IPS-15b (cell line): ENCODE measurements at regions not wholly inside any gene's neighbourhood (a gene's known extent, or its start where the extent isn't known, plus 50 kb on each side); places are given as distances from the start of the nearest gene placed in this dataset.
"Not testable (repeated sequence)": the region's sequence is repeated elsewhere in the genome, so short reads cannot be mapped to it uniquely, and the experiment has no call there.

Source experiments
- H3K27me3 ChIP-seq: one replicate; pipeline ENCODE4 v1.6.1; 2013; ENCODE audit warnings: low read length; ENCODE audit not compliant: control insufficient read depth, insufficient read depth
- H3K36me3 ChIP-seq: one replicate; pipeline ENCODE4 v1.6.1; 2013; ENCODE audit warnings: low read length; ENCODE audit not compliant: control insufficient read depth, insufficient read depth
- H3K4me1 ChIP-seq: one replicate; pipeline ENCODE4 v1.6.1; 2013; ENCODE audit warnings: mild to moderate bottlenecking, low read length; ENCODE audit not compliant: control insufficient read depth, insufficient read depth
- H3K4me3 ChIP-seq: one replicate; pipeline ENCODE4 v1.5.1; 2013; ENCODE audit warnings: low read depth, low read length
- H3K9ac ChIP-seq: one replicate; pipeline ENCODE4 v1.6.1; 2013; ENCODE audit warnings: low read depth, mild to moderate bottlenecking, low read length
- H3K9me3 ChIP-seq: one replicate; pipeline ENCODE4 v1.6.1; 2013; ENCODE audit warnings: mild to moderate bottlenecking, low read length; ENCODE audit not compliant: control insufficient read depth, insufficient read depth

- Histone ChIP-seq H3K27me3 (no peaks in the 10 kb centered on the region), H3K4me1 (peaks cover 4% of the 10 kb centered on the region), H3K4me3 (no peak overlapping the region), H3K9me3 (no peaks in the 10 kb centered on the region), H3K36me3 (no peaks in the 10 kb centered on the region), H3K9ac (no peak overlapping the region)
These were observed 268.3 kb upstream of the MGAT5 start for GRCh38 chr2:133985563-133985962.

- H3K4me1 ChIP-seq, result peaks cover 4% of the 10 kb centered on the region
- H3K9me3 ChIP-seq, result no peaks in the 10 kb centered on the region
- H3K4me3 ChIP-seq, result no peak overlapping the region
- no peaks in the 10 kb centered on the region for H3K36me3 ChIP-seq
- H3K9ac ChIP-seq, result no peak overlapping the region
- H3K27me3 ChIP-seq, result no peaks in the 10 kb centered on the region
These were observed 267.6 kb upstream of the MGAT5 start for GRCh38 chr2:133986081-133986837.

- Histone ChIP-seq H3K9ac (no peak overlapping the region), H3K9me3 (no peaks in the 10 kb centered on the region), H3K36me3 (no peaks in the 10 kb centered on the region), H3K4me3 (no peak overlapping the region), H3K27me3 (no peaks in the 10 kb centered on the region), H3K4me1 (peaks cover 4% of the 10 kb centered on the region)
These were observed 266.7 kb upstream of the MGAT5 start for GRCh38 chr2:133986881-133987795.

- Histone ChIP-seq H3K27me3 (no peaks in the 10 kb centered on the region), H3K4me3 (no peak overlapping the region), H3K9ac (no peak overlapping the region), H3K36me3 (no peaks in the 10 kb centered on the region), H3K4me1 (peaks cover 4% of the 10 kb centered on the region), H3K9me3 (no peaks in the 10 kb centered on the region)
These were observed 265.5 kb upstream of the MGAT5 start for GRCh38 chr2:133988316-133988891.

- no peaks in the 10 kb centered on the region for H3K27me3 ChIP-seq
- no peaks in the 10 kb centered on the region for H3K36me3 ChIP-seq
- H3K4me1 ChIP-seq, result peaks cover 2% of the 10 kb centered on the region
- H3K9me3 ChIP-seq, result no peaks in the 10 kb centered on the region
- H3K4me3 ChIP-seq, result no peak overlapping the region
- no peak overlapping the region for H3K9ac ChIP-seq
These were observed 262.2 kb upstream of the MGAT5 start for GRCh38 chr2:133991606-133992168.

GRCh38 chr2:133992454-133992853, 261.4 kb upstream of the MGAT5 start:
- no peak overlapping the region for H3K4me3 ChIP-seq
- no peak overlapping the region for H3K9ac ChIP-seq
- no peaks in the 10 kb centered on the region for H3K27me3 ChIP-seq
- H3K4me1 ChIP-seq, result no peaks in the 10 kb centered on the region
- H3K36me3 ChIP-seq, result no peaks in the 10 kb centered on the region
- H3K9me3 ChIP-seq, result no peaks in the 10 kb centered on the region

GRCh38 chr2:133993160-133993559, 260.7 kb upstream of the MGAT5 start:
- Histone ChIP-seq H3K36me3 (no peaks in the 10 kb centered on the region), H3K4me3 (no peak overlapping the region), H3K9me3 (no peaks in the 10 kb centered on the region), H3K27me3 (no peaks in the 10 kb centered on the region), H3K9ac (no peak overlapping the region), H3K4me1 (no peaks in the 10 kb centered on the region)

GRCh38 chr2:133998726-133999125, 255.1 kb upstream of the MGAT5 start:
- H3K9ac ChIP-seq, H3K27me3 ChIP-seq, H3K4me1 ChIP-seq, H3K36me3 ChIP-seq, H3K9me3 ChIP-seq, H3K4me3 ChIP-seq: not testable (repeated sequence)

- H3K4me3 ChIP-seq, result no peak overlapping the region
- no peak overlapping the region for H3K9ac ChIP-seq
These were observed 251.5 kb upstream of the MGAT5 start for GRCh38 chr2:134002391-134002790.

GRCh38 chr2:134002921-134003320, 251.0 kb upstream of the MGAT5 start:
- no peaks in the 10 kb centered on the region for H3K4me1 ChIP-seq
- H3K36me3 ChIP-seq, result no peaks in the 10 kb centered on the region
- H3K4me3 ChIP-seq, result no peak overlapping the region
- no peaks in the 10 kb centered on the region for H3K9me3 ChIP-seq
- no peak overlapping the region for H3K9ac ChIP-seq
- H3K27me3 ChIP-seq, result no peaks in the 10 kb centered on the region

More at GRCh38 chr2:134002391-134002790, 251.5 kb upstream of the MGAT5 start:
- Histone ChIP-seq H3K4me1 (no peaks in the 10 kb centered on the region), H3K27me3 (no peaks in the 10 kb centered on the region), H3K9me3 (no peaks in the 10 kb centered on the region), H3K36me3 (no peaks in the 10 kb centered on the region)

GRCh38 chr2:134004467-134004866, 249.4 kb upstream of the MGAT5 start:
- no peaks in the 10 kb centered on the region for H3K27me3 ChIP-seq
- H3K9ac ChIP-seq, result no peak overlapping the region
- H3K4me3 ChIP-seq, result no peak overlapping the region
- no peaks in the 10 kb centered on the region for H3K36me3 ChIP-seq
- H3K9me3 ChIP-seq, result no peaks in the 10 kb centered on the region
- H3K4me1 ChIP-seq, result no peaks in the 10 kb centered on the region
